Duodenal mucosa (tissue), 2 donors: ENCODE measurements at regions not wholly inside any gene's neighbourhood (a gene's known extent, or its start where the extent isn't known, plus 50 kb on each side); places are given as distances from the start of the nearest gene placed in this dataset.
"Not testable (repeated sequence)": the region's sequence is repeated elsewhere in the genome, so short reads cannot be mapped to it uniquely, and the experiment has no call there.

ENCODE experiments used
- H3K27ac ChIP-seq: one replicate; pipeline ENCODE4 v1.7.0; 2013; ENCODE audit warnings: low read depth, low read length
- H3K27me3 ChIP-seq, 2 donors: one replicate each; pipeline ENCODE4 v1.7.0; 2013; ENCODE audit warnings: low read length in 2 of 2, control low read depth in 1 of 2; ENCODE audit not compliant: insufficient read depth in 2 of 2, control insufficient read depth in 1 of 2
- H3K36me3 ChIP-seq, 2 donors: one replicate each; pipeline ENCODE4 v1.7.0; 2013; ENCODE audit warnings: low read length in 2 of 2, control low read depth in 1 of 2; ENCODE audit not compliant: insufficient read depth in 2 of 2, control insufficient read depth in 1 of 2
- H3K4me1 ChIP-seq, 2 donors: one replicate each; pipeline ENCODE4 v1.7.0; 2013; ENCODE audit warnings: low read length in 2 of 2, control low read depth in 1 of 2; ENCODE audit not compliant: insufficient read depth in 2 of 2, control insufficient read depth in 1 of 2
- H3K4me3 ChIP-seq, 2 donors: one replicate each; pipeline ENCODE4 v1.7.0; 2013; ENCODE audit warnings: low read length in 2 of 2, low read depth in 1 of 2
- H3K9ac ChIP-seq, 2 donors: one replicate each; pipeline ENCODE4 v1.7.0; 2013; ENCODE audit warnings: low read length in 2 of 2, low read depth in 1 of 2
- H3K9me3 ChIP-seq, 2 donors: one replicate each; pipeline ENCODE4 v1.7.0; 2013; ENCODE audit warnings: low read length in 2 of 2, control low read depth in 1 of 2; ENCODE audit not compliant: control insufficient read depth in 1 of 2

DNA sequence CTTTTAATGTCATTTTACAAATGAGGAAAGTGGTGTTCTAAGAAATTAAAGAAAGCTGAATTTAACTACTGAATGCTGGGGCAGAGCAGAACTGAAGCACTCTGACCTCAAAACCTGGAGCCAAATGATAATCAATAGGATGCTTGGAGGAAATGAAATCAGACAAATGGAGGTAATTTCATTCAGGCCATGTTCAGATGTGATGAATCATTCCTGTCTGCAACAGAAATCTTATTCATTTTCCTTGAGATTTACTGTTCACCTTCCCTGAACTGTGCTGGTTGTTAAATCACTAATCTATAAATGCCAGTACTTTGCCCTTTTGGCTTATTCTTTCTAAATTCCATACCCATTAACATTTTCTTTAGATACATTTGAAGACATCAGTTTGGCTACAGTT is 85.6 kb upstream of the SNX7 start:
- H3K4me1 ChIP-seq: no peaks in the 10 kb centered on the region
- H3K27ac ChIP-seq: no peak overlapping the region
- no peaks in the 10 kb centered on the region for H3K27me3 ChIP-seq
- H3K9me3 ChIP-seq: no peaks in the 10 kb centered on the region
- H3K36me3 ChIP-seq: no peaks in the 10 kb centered on the region
- H3K9ac ChIP-seq: no peak overlapping the region
- H3K4me3 ChIP-seq: no peak overlapping the region

DNA sequence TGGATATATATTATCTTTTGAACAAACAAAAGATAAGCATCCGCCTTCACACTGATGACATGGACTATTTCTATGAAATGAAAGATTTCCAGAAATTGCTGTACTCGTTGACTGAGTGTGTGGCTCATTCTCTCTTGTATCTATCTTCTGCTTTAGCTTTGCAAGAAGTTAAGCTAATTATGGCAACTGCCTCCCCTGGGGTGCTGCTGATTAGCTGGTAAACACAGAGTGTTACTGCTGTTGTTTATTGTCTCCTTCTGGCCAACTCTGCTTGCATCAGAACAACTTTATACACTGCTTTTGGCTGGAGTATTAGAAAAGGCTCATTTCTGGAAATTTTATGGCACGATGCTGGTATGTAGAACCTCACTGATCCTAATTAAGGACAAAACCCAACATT is 95.6 kb upstream of the SNX7 start:
- Histone ChIP-seq H3K4me1 (no peaks in the 10 kb centered on the region), H3K4me3 (no peak overlapping the region), H3K36me3 (no peaks in the 10 kb centered on the region), H3K27ac (no peak overlapping the region), H3K9ac (no peak overlapping the region), H3K9me3 (peaks cover 2 to 7% of the 10 kb centered on the region in 2 donors), H3K27me3 (no peaks in the 10 kb centered on the region)

GRCh38 chr1:98559291-98559690 is 102.2 kb upstream of the SNX7 start:
- Histone ChIP-seq H3K9me3 (peaks cover 2 to 7% of the 10 kb centered on the region in 2 donors), H3K27ac (no peak overlapping the region), H3K27me3 (no peaks in the 10 kb centered on the region), H3K4me3 (no peak overlapping the region), H3K36me3 (no peaks in the 10 kb centered on the region), H3K4me1 (no peaks in the 10 kb centered on the region), H3K9ac (no peak overlapping the region)

DNA sequence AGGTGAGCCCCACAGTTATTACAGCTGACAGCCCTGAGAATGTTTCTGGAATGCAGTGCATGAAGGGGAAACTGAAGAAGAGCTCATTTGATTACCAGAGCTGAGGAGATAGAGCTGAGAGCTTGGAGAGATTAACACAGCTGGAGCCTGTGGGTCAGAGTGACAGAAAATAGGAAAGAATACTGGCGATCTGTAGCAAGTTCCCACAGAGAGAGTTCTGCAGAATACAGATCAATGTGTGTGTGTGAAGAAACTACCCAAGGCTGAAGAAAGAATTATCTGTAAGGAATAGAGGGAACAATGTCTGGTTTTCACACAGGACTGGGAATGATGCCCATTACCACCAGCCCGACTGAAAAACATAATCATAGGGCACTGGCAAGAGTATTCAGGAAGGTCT is 103.6 kb upstream of the SNX7 start:
- Histone ChIP-seq H3K4me3 (no peak overlapping the region), H3K27me3 (no peaks in the 10 kb centered on the region), H3K4me1 (no peaks in the 10 kb centered on the region), H3K27ac (no peak overlapping the region), H3K9ac (no peak overlapping the region), H3K9me3 (peaks cover under 1 to 1% of the 10 kb centered on the region in 2 donors), H3K36me3 (no peaks in the 10 kb centered on the region)

- Histone ChIP-seq H3K9ac (no peak overlapping the region), H3K4me3 (no peak overlapping the region), H3K9me3 (no peaks in the 10 kb centered on the region), H3K27ac (no peak overlapping the region), H3K36me3 (no peaks in the 10 kb centered on the region), H3K4me1 (no peaks in the 10 kb centered on the region), H3K27me3 (no peaks in the 10 kb centered on the region)
These were observed 104.9 kb upstream of the SNX7 start for GRCh38 chr1:98556521-98557158.

GRCh38 chr1:98555814-98556213 is 105.7 kb upstream of the SNX7 start:
- Histone ChIP-seq H3K4me3 (no peak overlapping the region), H3K9me3 (no peaks in the 10 kb centered on the region), H3K36me3 (no peaks in the 10 kb centered on the region), H3K27me3 (no peaks in the 10 kb centered on the region), H3K9ac (no peak overlapping the region), H3K4me1 (no peaks in the 10 kb centered on the region), H3K27ac (no peak overlapping the region)

GRCh38 chr1:98552576-98553074 is 108.9 kb upstream of the SNX7 start:
- H3K9me3 ChIP-seq, H3K4me1 ChIP-seq, H3K4me3 ChIP-seq, H3K9ac ChIP-seq, H3K27me3 ChIP-seq, H3K27ac ChIP-seq, H3K36me3 ChIP-seq: not testable (repeated sequence)

- H3K27ac ChIP-seq: no peak overlapping the region
- H3K9me3 ChIP-seq: no peaks in the 10 kb centered on the region
- H3K27me3 ChIP-seq: no peaks in the 10 kb centered on the region
- no peak overlapping the region for H3K9ac ChIP-seq
- H3K36me3 ChIP-seq: no peaks in the 10 kb centered on the region
- no peaks in the 10 kb centered on the region for H3K4me1 ChIP-seq
- no peak overlapping the region for H3K4me3 ChIP-seq
These were observed 111.4 kb upstream of the SNX7 start for GRCh38 chr1:98550076-98550475.

- Histone ChIP-seq H3K36me3 (no peaks in the 10 kb centered on the region), H3K4me1 (no peaks in the 10 kb centered on the region), H3K27me3 (no peaks in the 10 kb centered on the region), H3K27ac (no peak overlapping the region), H3K4me3 (no peak overlapping the region), H3K9ac (no peak overlapping the region), H3K9me3 (no peaks in the 10 kb centered on the region)
These were observed 115.2 kb upstream of the SNX7 start for GRCh38 chr1:98546319-98546718.

- no peaks in the 10 kb centered on the region for H3K4me1 ChIP-seq
- no peaks in the 10 kb centered on the region for H3K27me3 ChIP-seq
- no peak overlapping the region for H3K9ac ChIP-seq
- no peak overlapping the region for H3K27ac ChIP-seq
- H3K9me3 ChIP-seq: no peaks in the 10 kb centered on the region
- no peak overlapping the region for H3K4me3 ChIP-seq
- H3K36me3 ChIP-seq: no peaks in the 10 kb centered on the region
These were observed 123.4 kb upstream of the SNX7 start for GRCh38 chr1:98538106-98538505.

- Histone ChIP-seq H3K27me3 (no peaks in the 10 kb centered on the region), H3K4me1 (no peaks in the 10 kb centered on the region), H3K9ac (no peak overlapping the region), H3K9me3 (peaks cover 0 to 5% of the 10 kb centered on the region in 2 donors), H3K4me3 (no peak overlapping the region), H3K27ac (no peak overlapping the region), H3K36me3 (no peaks in the 10 kb centered on the region)
These were observed 138.3 kb upstream of the SNX7 start for GRCh38 chr1:98523256-98523655.
